GM12874 (cell line): ENCODE measurements at regions not wholly inside any gene's neighbourhood (a gene's known extent, or its start where the extent isn't known, plus 50 kb on each side); places are given as distances from the start of the nearest gene placed in this dataset.

Experiments
- TF ChIP-seq, protein P1 (sequence below): IDR thresholded peaks from 2 replicates; pipeline ENCODE4 v1.5.1; 2011; ENCODE audit warnings: low read depth, mild to moderate bottlenecking, control low read depth, low read length, moderate library complexity; ENCODE audit not compliant: insufficient read depth

DNA sequence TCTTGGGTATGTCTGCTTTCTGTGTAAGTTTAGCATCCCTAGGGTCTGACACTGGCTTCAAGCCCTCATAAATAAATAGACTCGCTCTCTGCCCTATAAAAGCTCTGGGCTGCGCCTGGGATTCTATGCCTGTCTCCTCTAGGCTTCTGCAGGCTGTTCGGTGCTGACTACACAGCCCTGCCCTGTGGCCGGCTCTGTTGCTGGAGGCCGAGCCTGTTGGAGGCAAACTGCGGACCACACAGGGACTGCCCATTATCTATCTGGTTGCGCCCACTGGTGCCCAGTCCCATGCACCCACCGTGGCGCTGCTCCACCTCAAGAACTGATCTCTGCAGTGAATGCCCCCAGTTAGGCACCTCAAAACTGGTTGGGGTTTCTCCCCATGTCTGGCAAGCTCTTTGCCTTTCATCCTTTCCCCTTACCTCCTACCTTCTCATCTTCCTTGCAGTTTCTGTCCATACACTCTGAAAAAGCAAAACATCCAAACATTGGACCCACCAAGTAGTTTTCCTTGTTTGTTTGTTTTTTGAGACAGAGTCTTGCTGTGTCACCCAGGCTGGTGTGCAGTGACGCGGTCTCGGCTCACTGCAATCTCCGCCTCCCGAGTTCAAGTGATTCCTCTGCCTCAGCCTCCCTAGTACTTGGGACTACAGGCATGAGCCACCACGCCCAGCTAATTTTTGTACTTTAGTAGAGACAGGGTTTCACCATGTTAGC, 207.2 kb downstream of the ERCC6L2 start:
- TF ChIP-seq, protein P1, sequence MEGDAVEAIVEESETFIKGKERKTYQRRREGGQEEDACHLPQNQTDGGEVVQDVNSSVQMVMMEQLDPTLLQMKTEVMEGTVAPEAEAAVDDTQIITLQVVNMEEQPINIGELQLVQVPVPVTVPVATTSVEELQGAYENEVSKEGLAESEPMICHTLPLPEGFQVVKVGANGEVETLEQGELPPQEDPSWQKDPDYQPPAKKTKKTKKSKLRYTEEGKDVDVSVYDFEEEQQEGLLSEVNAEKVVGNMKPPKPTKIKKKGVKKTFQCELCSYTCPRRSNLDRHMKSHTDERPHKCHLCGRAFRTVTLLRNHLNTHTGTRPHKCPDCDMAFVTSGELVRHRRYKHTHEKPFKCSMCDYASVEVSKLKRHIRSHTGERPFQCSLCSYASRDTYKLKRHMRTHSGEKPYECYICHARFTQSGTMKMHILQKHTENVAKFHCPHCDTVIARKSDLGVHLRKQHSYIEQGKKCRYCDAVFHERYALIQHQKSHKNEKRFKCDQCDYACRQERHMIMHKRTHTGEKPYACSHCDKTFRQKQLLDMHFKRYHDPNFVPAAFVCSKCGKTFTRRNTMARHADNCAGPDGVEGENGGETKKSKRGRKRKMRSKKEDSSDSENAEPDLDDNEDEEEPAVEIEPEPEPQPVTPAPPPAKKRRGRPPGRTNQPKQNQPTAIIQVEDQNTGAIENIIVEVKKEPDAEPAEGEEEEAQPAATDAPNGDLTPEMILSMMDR, result no peak

DNA sequence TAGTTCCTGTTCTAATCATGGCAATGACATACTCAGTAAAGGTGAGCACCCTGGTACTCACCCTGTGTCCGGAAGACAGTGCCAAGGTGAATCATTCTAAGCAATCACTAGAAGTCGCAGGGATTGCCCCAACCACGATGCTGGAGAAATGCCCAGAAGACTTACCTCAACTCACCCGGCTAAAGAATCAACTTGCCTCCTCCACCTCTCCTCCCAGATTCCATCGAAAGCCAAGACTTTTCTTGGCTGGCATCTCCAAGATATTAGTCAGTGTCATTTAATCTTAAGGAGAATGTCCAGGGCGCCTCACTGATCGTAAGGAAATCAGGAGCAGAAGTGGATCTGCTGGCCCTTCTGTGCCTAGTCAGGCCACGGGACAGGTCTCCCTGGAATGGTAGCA, 204.9 kb downstream of the ERCC6L2 start:
- TF ChIP-seq, protein P1, result no peak

DNA sequence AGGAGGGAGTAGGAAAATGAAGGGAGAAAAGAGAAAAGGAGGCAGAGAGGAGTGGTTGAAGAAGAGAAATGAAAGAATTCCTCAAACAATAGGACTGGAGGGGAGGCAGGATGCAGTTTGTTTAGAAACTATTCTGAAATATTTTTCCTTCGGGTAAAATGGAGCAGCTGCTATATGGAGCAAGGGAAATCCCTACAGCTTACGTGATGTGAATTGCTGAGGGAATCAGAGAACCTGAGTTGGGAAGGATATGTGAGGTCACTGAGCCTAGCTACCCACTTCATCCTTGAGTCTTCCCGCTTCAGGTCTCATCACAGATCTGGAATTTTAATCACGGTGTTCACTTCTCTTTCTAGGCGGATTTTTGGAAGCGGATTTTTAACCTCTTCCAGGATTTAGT, 204.3 kb downstream of the ERCC6L2 start:
- TF ChIP-seq, protein P1, result no peak

DNA sequence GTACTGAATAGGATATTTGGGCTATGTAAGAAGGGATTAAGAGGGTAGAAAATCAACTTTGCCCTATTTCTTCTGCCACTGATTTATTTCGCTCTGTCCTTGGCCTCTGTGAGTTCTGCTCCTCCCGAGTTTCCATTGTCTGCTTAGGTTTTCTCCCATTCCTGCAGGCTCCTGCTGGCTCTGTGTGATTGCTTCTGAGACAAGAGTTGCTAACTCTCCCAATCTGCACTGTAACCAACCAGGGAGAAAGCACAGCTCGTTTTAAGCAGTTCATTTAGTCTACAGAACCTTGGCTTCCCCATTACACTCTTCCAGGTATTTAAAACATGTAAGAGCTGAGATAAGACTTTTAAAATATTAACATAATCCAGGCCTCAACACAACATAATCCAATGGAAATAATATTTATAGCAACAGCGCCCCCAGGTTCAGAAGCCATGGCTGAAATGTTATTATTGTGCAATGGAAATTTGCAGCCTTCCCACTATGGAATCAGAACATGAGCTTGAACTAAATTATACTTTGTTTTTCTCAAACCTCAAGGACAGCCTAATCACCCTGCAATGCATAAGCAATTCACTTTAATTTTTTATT, 203.5 kb downstream of the ERCC6L2 start:
- TF ChIP-seq, protein P1, result no peak

DNA sequence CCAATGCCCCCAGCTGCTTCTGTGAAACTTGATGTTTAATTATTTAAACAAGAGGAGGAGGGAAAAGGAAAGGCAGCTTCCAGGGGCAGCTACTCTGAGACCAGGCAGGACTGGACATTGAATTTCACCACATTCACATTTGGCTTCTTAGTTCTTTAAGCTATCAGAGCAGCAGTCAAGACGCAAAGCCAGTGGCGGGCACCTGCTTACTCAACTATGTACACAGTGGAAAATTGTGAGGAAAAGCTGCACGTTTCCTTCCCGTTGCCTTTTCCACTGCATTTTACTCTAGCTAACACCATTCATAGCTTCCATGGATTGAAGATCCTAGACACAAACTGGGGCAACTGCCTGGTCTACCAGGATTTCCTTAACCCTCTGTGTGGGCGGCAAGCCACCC, 200.3 kb downstream of the ERCC6L2 start:
- TF ChIP-seq, protein P1, result no peak

DNA sequence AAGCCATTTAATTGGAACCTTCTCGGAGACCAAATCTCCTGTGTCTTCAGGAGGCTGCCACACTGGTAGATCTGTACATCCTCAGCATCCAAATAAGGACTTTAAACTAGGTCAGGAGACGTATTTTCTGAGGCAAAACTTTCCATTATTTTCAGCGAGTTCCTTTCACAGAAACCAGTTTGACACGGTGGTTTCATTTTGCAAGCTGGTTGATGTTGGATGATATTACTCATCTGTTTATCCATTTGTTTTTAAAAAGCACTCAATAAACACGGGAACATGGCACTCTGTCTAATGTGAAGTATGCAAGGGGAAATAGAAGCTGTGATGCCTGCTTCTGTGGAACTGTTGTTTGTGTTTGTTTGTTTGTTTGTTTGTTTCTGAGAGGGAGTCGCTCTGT, 199.6 kb downstream of the ERCC6L2 start:
- TF ChIP-seq, protein P1, result no peak

DNA sequence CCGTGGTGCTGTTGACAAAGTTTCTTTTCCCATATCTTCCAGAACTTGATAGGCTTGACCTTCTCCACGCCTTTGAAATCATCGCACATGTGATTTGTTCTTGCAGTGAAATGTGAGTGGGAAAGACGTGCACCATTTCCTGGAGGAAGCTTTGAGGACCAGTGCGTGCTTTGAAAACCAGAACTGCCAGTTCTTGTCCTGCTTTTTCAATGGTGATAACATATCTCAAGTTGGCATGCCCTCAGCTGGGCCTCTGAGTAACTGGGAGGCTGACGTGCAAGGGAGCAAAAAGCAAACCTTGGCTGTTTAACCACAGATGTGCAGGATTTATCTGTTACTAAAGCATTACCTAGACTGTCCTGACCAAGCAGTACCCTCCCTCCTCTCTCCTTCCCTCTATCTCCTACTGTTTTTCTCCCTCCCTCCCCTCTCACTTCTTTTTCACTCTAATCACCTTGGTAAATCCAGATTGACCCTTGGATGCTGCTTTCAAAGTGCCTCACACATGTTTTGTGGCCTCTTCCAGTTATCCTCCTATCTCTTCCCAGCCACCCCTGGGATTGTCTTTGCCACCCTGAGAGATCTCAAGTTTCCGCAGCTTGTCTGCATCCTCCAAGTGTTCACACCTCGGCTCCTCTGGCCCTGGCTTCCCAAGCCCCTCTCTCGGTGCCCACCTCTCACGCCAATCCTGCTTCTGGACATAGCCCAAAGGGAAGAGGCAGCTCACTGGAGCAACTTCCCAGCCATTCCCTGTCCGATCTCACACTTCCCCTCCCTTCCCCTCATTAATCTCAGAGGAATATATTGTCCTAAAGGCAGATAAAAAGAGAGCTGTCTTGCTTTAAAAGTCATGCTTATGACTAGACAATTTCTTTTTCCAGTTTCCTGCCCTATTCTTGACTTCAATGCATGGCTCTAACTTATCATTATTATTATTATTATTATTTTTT, 198.3 kb downstream of the ERCC6L2 start:
- TF ChIP-seq, protein P1, result no peak
